ENCODE measurements at regions not wholly inside any gene's neighbourhood (a gene's known extent, or its start where the extent isn't known, plus 50 kb on each side); places are given as distances from the start of the nearest gene placed in this dataset.

DNA sequence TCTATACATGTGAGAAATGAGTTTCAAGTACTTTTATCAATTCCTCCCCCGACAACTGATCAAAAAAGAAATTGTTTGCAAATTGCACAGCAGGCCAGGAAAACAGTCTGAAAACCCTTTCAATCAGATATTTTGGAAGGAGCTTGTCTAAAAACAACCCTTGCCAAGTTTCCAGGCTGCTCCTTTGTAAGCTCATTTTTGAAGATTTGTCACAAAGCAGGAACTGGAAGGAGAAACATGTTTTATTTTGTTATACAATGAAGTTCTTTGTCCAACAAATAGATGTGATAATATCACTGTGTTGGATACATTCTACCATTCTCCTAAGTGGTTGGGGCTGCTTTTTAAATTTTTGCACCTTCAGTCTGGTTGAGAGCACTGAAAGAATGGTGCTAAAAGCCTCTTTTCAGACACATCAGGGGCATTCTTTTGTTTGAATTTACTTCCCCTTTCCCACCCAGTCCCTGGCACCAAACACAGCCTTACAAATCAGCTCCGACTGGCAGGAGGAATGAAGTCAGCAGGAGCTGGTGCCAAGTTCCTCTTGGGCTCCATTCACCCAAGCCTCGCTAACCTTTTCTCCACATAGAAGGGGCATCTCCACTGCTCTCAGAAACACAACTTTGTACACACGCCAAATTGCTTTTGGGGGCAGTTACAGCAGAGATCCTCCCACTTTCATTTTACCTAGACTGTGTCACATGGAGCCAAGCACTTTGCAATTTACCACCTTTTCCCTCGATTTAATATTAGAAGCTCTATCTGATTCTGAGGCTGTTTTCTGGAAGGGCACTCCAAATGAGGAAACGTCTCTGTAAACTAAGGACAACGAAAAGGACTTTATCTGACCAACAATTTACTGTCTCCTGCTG, 88.0 kb downstream of the C1D start:
- Histone ChIP-seq H3K4me3 (no peak overlapping the region), H3K36me3 (no peaks in the 10 kb centered on the region), H3K9me3 (no peaks in the 10 kb centered on the region), H3K27ac (no peak overlapping the region), H3K27me3 (no peaks in the 10 kb centered on the region), H3K4me1 (no peaks in the 10 kb centered on the region)
- DNase-seq (no peak), ATAC-seq (no peak)
- intact Hi-C loops (cut with DNase I; ENCODE audit: low total_unique reads) (no loop called here), in situ Hi-C loops (cut with MboI; ENCODE audit: low sequenced_read_pairs in 4 of 4) (no loop called here)
- TF ChIP-seq POLR2A (IDR thresholded peaks at IDR 0.05): no peak
- TF ChIP-seq, protein P1, sequence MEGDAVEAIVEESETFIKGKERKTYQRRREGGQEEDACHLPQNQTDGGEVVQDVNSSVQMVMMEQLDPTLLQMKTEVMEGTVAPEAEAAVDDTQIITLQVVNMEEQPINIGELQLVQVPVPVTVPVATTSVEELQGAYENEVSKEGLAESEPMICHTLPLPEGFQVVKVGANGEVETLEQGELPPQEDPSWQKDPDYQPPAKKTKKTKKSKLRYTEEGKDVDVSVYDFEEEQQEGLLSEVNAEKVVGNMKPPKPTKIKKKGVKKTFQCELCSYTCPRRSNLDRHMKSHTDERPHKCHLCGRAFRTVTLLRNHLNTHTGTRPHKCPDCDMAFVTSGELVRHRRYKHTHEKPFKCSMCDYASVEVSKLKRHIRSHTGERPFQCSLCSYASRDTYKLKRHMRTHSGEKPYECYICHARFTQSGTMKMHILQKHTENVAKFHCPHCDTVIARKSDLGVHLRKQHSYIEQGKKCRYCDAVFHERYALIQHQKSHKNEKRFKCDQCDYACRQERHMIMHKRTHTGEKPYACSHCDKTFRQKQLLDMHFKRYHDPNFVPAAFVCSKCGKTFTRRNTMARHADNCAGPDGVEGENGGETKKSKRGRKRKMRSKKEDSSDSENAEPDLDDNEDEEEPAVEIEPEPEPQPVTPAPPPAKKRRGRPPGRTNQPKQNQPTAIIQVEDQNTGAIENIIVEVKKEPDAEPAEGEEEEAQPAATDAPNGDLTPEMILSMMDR (IDR thresholded peaks at IDR 0.05 in 4 of 5, conservative IDR thresholded peaks at IDR 0.05 in 1 of 5): no peak

DNA sequence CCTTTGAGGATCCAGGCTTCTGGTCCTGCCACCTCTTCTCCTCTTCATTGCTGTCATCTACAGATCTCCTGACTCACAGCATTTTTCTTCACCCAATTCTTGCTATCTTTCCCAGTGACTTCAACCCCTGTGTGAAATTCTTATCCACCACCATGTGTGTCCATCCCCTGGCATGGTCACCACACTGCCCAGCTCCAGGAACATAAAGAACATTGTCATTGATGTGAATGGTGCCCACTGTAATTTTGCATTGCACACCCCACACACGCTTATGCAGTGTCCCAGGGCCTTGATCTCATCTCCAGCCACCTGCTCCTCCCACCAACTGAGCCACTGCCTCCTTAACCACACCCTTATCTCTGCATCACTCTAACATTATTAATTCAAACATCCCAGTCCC, 85.3 kb downstream of the C1D start:
- DNase-seq (no peak), ATAC-seq (no peak)
- Histone ChIP-seq H3K4me1 (no peaks in the 10 kb centered on the region), H3K36me3 (no peaks in the 10 kb centered on the region), H3K27me3 (no peaks in the 10 kb centered on the region), H3K4me3 (no peak overlapping the region), H3K27ac (no peak overlapping the region), H3K9me3 (no peaks in the 10 kb centered on the region)
- intact Hi-C loops (cut with DNase I; ENCODE audit: low total_unique reads) (no loop called here), in situ Hi-C loops (cut with MboI; ENCODE audit: low sequenced_read_pairs in 4 of 4) (no loop called here)
- TF ChIP-seq, protein P1 (IDR thresholded peaks at IDR 0.05 in 4 of 5, conservative IDR thresholded peaks at IDR 0.05 in 1 of 5): no peak
- no peak for TF ChIP-seq POLR2A (IDR thresholded peaks at IDR 0.05)

DNA sequence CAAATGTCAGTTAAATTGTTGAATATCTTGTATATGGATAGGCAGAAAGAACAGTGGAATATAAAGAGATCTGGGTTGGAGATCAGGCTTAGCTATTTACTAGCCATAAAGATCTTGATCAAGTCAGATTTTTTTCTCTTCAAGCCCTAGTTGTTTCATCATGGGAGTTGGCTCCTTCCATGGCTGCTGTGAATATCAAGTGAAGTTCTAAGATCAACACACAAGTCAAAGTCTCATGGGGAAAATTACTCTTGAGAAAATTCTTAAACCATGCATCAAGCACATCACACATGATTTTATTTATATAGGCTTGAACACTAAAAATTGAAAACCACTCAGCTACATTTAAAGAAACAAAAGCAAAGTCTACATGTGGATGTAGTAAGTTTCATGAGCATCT, 79.8 kb downstream of the C1D start:
- Histone ChIP-seq H3K4me3 (no peak overlapping the region), H3K36me3 (no peaks in the 10 kb centered on the region), H3K27me3 (no peaks in the 10 kb centered on the region), H3K27ac (no peak overlapping the region), H3K9me3 (no peaks in the 10 kb centered on the region), H3K4me1 (no peaks in the 10 kb centered on the region)
- TF ChIP-seq, protein P1 (IDR thresholded peaks at IDR 0.05 in 4 of 5, conservative IDR thresholded peaks at IDR 0.05 in 1 of 5): no peak
- no peak for TF ChIP-seq POLR2A (IDR thresholded peaks at IDR 0.05)
- no peak for DNase-seq
- ATAC-seq: no peak
- intact Hi-C loops (cut with DNase I; ENCODE audit: low total_unique reads) (no loop called here), in situ Hi-C loops (cut with MboI; ENCODE audit: low sequenced_read_pairs in 4 of 4) (no loop called here)

GRCh38 chr2:67984600-67984999, 78.2 kb downstream of the C1D start:
- ATAC-seq (no peak), DNase-seq (no peak)
- Histone ChIP-seq H3K27me3 (no peaks in the 10 kb centered on the region), H3K4me1 (no peaks in the 10 kb centered on the region), H3K4me3 (no peak overlapping the region), H3K9me3 (no peaks in the 10 kb centered on the region), H3K36me3 (no peaks in the 10 kb centered on the region), H3K27ac (no peak overlapping the region)
- intact Hi-C loops (cut with DNase I; ENCODE audit: low total_unique reads) (no loop called here), in situ Hi-C loops (cut with MboI; ENCODE audit: low sequenced_read_pairs in 4 of 4) (no loop called here)
- TF ChIP-seq, protein P1 (IDR thresholded peaks at IDR 0.05 in 4 of 5, conservative IDR thresholded peaks at IDR 0.05 in 1 of 5): no peak

GRCh38 chr2:67985586-67985985, 77.2 kb downstream of the C1D start:
- TF ChIP-seq, protein P1 (IDR thresholded peaks at IDR 0.05 in 4 of 5, conservative IDR thresholded peaks at IDR 0.05 in 1 of 5): no peak
- no peak for TF ChIP-seq POLR2A (IDR thresholded peaks at IDR 0.05)
- H3K27ac ChIP-seq: no peak overlapping the region
- in situ Hi-C loops (cut with MboI; ENCODE audit: low sequenced_read_pairs in 4 of 4) (no loop called here), intact Hi-C loops (cut with DNase I; ENCODE audit: low total_unique reads) (no loop called here)
- no peak overlapping the region for H3K4me3 ChIP-seq
- no peaks in the 10 kb centered on the region for H3K36me3 ChIP-seq
- no peaks in the 10 kb centered on the region for H3K4me1 ChIP-seq
- ATAC-seq (no peak), DNase-seq (no peak)
- H3K9me3 ChIP-seq: no peaks in the 10 kb centered on the region
- no peaks in the 10 kb centered on the region for H3K27me3 ChIP-seq

Data from gastrocnemius medialis (tissue), 4 donors.